ENCODE measurements at regions not wholly inside any gene's neighbourhood (a gene's known extent, or its start where the extent isn't known, plus 50 kb on each side); places are given as distances from the start of the nearest gene placed in this dataset.

- no peak for DNase-seq
- Mint-ChIP-seq H3K36me3 (ENCODE audit: low read depth) (no peaks in the 10 kb centered on the region), H3K4me1 (ENCODE audit: low read depth) (peaks cover 6% of the 10 kb centered on the region; the same call in 1 of the 2 replicates), H3K9me3 (no peaks in the 10 kb centered on the region), H3K27ac (no peak overlapping the region), H3K4me3 (no peak overlapping the region), H3K27me3 (ENCODE audit: insufficient read depth) (no peaks in the 10 kb centered on the region)
- TF ChIP-seq CTCF (IDR thresholded peaks at IDR 0.05): no peak
Measured at GRCh38 chr3:168824107-168824506, 728.4 kb upstream of the GOLIM4 start.

- H3K4me1 Mint-ChIP-seq (ENCODE audit: low read depth): peaks cover 1% of the 10 kb centered on the region; the same call in 1 of the 2 replicates
- H3K4me3 Mint-ChIP-seq: no peak overlapping the region
- no peak overlapping the region for H3K27ac Mint-ChIP-seq
- no peak for TF ChIP-seq CTCF (IDR thresholded peaks at IDR 0.05)
- H3K27me3 Mint-ChIP-seq (ENCODE audit: insufficient read depth): no peaks in the 10 kb centered on the region
- no peaks in the 10 kb centered on the region for H3K9me3 Mint-ChIP-seq
- DNase-seq: no peak
- no peaks in the 10 kb centered on the region for H3K36me3 Mint-ChIP-seq (ENCODE audit: low read depth)
Measured at GRCh38 chr3:168823466-168823865, 727.7 kb upstream of the GOLIM4 start.

- no peak for TF ChIP-seq CTCF (IDR thresholded peaks at IDR 0.05)
- no peaks in the 10 kb centered on the region for H3K27me3 Mint-ChIP-seq (ENCODE audit: insufficient read depth)
- H3K27ac Mint-ChIP-seq: no peak overlapping the region
- no peak overlapping the region for H3K4me3 Mint-ChIP-seq
- no peak for DNase-seq
- H3K9me3 Mint-ChIP-seq: no peaks in the 10 kb centered on the region
- H3K36me3 Mint-ChIP-seq (ENCODE audit: low read depth): no peaks in the 10 kb centered on the region
- H3K4me1 Mint-ChIP-seq (ENCODE audit: low read depth): no peaks in the 10 kb centered on the region; the same call in 1 of the 2 replicates
Measured at GRCh38 chr3:168820810-168821415, 725.2 kb upstream of the GOLIM4 start.

GRCh38 chr3:168817177-168817576 lies 721.5 kb upstream of the GOLIM4 start:
- Mint-ChIP-seq H3K4me1 (ENCODE audit: low read depth) (no peaks in the 10 kb centered on the region; the same call in 1 of the 2 replicates), H3K27ac (no peak overlapping the region), H3K27me3 (ENCODE audit: insufficient read depth) (no peaks in the 10 kb centered on the region)

GRCh38 chr3:168815946-168816345 lies 720.2 kb upstream of the GOLIM4 start:
- DNase-seq: no peak
- TF ChIP-seq CTCF (IDR thresholded peaks at IDR 0.05): no peak
- Mint-ChIP-seq H3K4me3 (no peak overlapping the region), H3K4me1 (ENCODE audit: low read depth) (no peaks in the 10 kb centered on the region; the same call in 1 of the 2 replicates), H3K27ac (no peak overlapping the region), H3K27me3 (ENCODE audit: insufficient read depth) (no peaks in the 10 kb centered on the region), H3K9me3 (no peaks in the 10 kb centered on the region), H3K36me3 (ENCODE audit: low read depth) (no peaks in the 10 kb centered on the region)

More at GRCh38 chr3:168817177-168817576, 721.5 kb upstream of the GOLIM4 start:
- H3K9me3 Mint-ChIP-seq: no peaks in the 10 kb centered on the region
- no peaks in the 10 kb centered on the region for H3K36me3 Mint-ChIP-seq (ENCODE audit: low read depth)
- TF ChIP-seq CTCF (IDR thresholded peaks at IDR 0.05): no peak
- no peak for DNase-seq
- H3K4me3 Mint-ChIP-seq: no peak overlapping the region
